ACHN (cell line): ENCODE measurements at regions not wholly inside any gene's neighbourhood (a gene's known extent, or its start where the extent isn't known, plus 50 kb on each side); places are given as distances from the start of the nearest gene placed in this dataset.
"Not testable (repeated sequence)": the region's sequence is repeated elsewhere in the genome, so short reads cannot be mapped to it uniquely, and the experiment has no call there.

Source experiments
- DNase-seq: peaks from one replicate; pipeline ENCODE4 v3.0.0-alpha.2; 2015
- in situ Hi-C: cut with HindIII; loops from 2 replicates; pipeline ENCODE4 v1.10.0; 2017; ENCODE audit warnings: low sequenced_read_pairs, low pct_ligation_motif_present, low pct_unique_long_range_greater_than_20kb

DNA sequence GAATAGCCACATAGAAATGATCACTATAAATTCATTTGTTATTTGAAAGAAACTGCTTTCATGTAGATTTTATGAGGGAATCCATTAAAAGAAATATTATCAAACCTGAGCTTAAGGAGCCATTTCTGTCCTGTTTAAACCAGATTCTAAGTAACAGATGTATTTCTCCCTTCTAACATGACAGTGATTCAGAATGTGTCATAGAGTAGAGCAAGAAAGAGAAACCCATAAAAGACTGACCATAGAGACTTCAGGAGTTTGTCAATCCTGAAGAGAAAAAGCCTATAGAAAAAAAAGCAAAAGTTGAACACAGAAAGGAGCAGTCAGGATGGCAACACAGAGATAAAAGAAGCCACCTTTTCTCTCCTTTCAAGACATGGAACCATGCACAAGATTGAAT, 390.6 kb downstream of the PRIM2 start:
- in situ Hi-C loops, DNase-seq: not testable (repeated sequence)

DNA sequence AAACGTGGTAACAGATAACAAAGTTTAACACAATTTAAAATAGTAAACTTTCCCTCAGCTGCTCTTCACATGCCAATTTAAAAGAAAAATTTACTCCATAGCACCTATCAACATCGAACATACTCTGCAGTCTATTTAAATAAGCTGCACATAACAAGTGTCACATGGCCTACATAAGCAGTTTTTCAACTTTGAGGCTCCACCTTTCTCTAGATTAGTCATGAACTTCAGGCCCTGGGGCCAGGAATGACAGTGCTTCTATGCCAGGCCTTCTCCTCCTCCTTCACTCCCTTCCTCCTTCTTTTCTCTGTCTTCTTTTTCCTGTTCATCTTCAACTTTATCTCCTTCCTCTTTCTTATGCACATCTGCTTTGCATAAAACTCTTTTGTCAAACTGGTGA, 405.1 kb downstream of the PRIM2 start:
- in situ Hi-C loops, result not testable (repeated sequence)
- DNase-seq, result peak; percentile 0

DNA sequence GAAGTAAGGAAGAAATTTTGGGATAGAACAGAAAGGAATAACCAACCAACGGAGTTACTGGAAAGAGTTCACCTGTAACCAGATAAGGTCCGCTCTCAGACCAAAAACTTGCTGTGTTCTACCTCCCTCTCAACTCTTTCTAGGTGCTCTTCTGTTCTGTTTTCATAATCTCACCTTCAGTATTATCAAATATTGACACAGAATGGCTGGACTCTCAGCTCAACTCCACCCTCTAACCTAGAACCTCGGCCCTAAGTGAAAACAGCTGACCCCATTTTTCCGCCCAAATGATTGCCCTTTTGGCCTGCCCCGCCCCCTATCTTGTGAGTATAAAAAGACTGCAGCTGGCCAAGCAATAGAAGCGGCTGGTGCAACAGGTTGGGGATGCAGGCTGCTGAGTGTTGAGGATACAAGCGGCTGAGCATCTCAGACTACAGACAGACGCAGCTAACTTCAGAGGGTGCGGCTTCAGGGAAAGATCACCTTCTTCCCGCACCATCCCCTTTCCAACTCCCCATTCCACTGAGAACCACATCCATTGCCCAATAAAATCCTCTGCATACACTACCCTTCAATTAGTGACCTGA, 406.5 kb downstream of the PRIM2 start:
- in situ Hi-C loops, DNase-seq: not testable (repeated sequence)

DNA sequence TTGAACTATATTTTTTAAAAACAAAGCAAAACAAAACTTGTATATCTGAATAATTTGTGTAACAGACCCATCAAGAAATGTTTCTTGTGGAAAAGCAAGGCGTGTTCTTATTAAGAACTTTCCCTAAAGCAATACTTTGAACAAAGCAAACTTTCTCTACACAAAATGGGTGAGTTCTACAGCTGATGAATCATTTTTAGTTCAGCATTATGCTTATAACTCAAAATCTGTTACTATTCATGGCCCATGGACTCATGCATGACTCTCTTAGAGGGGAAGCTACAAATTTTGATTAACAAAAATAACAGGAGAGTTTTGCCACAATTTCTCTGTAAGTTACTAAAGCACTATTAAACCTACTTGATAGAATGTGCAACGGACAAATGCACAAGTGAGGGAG, 412.0 kb downstream of the PRIM2 start:
- DNase-seq, in situ Hi-C loops: not testable (repeated sequence)

DNA sequence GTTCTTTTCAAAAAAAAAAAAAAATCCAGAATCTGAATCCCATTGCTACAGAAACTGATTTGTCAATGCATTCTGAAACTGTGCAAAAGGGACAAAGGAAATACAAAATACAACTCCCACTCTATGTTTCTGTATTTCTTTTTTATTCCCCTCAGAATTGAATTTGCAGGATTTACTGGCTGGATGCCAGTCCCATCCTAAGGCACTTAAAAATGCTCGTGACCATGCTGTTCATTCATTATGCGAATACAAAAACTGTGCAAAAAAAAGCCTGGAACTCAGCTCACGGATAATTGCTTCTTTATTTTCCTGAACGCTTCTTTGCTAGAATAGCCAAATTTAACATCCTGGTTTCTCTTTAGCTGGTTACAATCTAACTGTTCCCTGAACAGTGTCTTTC, 413.3 kb downstream of the PRIM2 start:
- DNase-seq, in situ Hi-C loops: not testable (repeated sequence)

DNA sequence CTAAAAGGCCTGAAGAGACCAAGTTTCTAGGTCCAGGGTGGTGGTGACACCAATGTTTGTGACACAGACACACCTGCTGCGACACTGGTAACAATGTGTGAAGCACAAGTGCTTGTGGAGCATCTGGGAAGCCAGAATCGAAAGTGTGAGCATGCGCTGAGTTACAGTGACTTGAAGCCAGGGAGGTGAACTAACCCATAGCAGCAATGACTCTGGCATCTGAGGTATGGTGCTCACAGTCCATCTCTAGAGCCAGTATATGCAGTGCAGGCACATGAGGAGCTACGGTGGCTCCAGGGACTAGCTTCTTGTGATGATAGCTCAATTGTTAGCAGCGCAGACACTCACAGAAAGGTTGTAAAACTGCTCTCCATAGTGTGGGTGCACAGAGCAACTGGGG, 430.3 kb downstream of the PRIM2 start:
- DNase-seq, in situ Hi-C loops: not testable (repeated sequence)

DNA sequence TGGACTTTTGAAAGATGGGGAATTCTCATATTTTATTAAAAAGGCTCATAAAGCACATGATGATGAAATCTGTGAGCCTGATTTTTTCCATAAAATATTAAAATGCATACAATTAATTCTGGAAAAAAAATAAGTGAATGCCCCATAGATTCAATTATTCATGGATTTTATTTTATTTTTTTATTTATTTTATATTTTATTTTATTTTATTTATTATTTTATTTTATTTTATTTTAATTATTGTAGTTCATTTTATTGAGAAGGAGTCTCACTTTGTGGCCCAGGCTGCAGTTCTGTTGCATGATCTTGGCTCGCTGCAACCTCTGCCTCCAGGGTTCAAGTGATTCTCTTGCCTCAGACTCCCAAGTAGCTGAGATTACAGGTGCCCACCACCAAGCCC, 442.4 kb downstream of the PRIM2 start:
- in situ Hi-C loops, DNase-seq: not testable (repeated sequence)

DNA sequence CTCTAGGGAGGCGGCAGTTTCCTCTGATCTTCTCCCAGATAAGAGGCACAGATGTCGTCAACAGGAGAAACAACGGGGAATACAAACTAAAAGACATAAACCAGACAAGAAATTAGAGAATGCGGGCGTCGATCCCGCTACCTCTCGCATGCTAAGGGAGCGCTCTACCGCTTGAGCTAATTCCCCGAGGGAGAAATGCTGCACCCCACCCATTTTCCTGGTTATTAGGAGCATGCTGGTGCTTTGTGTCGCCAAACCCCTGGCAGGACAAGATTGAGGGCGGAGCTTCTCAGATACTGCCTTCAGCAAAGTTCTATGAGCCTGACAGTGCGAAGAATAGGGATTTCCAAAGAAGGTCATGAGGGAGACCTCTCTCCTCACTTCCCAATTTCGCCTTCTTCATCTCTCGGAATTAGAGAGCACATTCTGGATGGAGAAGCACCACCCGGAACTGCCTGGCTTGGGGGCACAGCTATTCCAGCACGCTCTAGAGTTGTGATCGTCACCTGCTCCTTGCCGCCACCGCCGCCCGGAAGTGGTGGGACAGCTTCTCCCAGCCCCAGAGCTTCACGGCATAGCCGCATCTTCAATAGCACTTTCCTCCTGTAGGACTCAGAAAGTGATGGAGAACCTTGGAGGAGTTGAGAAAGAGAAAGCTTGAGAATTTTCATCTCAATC, 475.4 kb downstream of the PRIM2 start:
- in situ Hi-C loops, DNase-seq: not testable (repeated sequence)

DNA sequence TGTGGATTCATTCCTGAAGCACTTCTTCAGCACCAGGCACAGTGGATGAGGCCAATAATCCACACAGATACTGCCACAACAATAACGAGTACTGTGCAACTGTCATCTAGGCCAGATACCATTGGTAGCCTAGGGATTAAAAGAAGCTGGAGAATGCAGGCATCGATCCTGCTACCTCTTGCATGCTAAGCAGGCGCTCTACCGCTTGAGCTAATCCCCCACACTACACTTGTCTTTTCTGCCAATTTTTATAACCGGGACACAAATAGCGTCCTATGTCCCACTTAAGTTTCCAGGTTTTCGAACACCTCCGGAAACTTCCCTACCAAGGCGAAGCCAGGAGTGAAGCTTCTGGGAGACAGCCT, 475.9 kb downstream of the PRIM2 start:
- DNase-seq, in situ Hi-C loops: not testable (repeated sequence)

DNA sequence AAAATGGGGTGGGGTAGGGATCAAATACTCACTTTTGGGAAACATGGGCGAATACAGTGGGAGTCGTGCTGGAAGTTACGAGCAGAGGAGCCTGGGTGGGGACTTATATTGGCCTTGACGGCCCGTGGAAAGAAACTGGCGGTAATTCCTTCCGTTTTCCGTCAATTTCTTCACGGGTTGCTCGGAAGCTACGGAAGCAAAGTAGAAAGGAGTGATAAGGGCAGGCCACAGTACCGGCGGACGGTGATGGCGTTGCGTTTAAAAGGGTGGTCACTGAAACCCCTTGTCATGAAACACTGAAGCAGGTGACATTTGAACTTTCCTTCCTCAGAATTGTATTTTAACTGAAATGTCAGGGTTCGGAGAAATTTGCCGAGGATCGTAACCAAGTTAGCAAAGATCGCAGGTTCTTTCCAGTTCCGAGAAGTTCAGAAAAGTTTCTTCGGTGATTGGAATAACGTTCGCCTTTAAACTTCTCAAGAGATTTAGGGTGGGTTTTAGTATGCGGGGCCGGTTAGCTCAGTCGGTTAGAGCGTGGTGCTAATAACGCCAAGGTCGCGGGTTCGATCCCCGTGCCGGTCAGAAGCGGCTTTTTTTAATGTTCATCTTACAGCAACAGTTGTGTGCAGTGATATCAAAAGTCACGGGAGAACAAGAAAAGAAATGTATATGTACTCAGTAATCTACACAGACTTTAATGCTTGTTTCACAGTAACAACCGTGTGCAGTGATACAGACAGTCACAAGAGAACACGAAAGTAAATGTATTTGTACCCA, 482.5 kb downstream of the PRIM2 start:
- in situ Hi-C loops, DNase-seq: not testable (repeated sequence)

DNA sequence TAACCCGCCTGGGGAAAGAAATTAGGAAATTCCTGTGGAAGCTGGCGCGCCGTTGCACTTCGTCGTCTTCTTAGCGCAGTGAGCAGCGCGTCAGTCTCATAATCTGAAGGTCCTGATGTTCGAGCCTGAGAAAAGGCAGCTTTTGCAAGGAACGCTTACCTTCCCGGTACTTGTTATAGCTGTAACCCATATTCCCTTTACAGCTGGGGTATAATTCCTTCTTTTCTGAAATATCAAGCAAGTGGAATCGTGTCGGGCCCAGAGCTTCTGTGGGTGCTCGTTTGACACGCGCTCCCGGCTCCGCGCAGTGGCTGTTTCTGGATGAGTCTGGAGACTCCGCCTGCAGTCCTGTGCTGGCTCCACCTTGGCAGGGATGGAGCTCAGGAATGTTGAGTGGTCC, 491.2 kb downstream of the PRIM2 start:
- in situ Hi-C loops, DNase-seq: not testable (repeated sequence)

DNA sequence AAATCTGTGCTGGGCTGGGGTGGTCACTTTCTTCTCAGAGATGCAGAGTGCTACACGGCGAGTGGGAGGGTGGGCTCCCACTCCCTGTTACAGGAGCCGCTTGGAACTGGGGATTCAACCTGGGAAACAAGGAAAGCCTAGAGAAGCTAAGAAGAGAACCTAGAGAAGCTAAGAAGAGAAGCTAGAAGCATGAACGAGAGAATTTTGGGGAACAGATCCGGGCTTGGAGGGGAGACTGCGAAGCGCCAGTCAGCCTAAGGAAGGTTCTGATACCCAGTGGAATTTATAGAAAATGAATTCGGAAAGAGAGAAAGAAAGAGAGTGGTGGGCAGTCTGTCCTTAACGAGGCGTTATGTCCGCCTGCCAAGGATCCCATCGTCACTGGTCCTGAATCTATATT, 492.0 kb downstream of the PRIM2 start:
- DNase-seq, in situ Hi-C loops: not testable (repeated sequence)

DNA sequence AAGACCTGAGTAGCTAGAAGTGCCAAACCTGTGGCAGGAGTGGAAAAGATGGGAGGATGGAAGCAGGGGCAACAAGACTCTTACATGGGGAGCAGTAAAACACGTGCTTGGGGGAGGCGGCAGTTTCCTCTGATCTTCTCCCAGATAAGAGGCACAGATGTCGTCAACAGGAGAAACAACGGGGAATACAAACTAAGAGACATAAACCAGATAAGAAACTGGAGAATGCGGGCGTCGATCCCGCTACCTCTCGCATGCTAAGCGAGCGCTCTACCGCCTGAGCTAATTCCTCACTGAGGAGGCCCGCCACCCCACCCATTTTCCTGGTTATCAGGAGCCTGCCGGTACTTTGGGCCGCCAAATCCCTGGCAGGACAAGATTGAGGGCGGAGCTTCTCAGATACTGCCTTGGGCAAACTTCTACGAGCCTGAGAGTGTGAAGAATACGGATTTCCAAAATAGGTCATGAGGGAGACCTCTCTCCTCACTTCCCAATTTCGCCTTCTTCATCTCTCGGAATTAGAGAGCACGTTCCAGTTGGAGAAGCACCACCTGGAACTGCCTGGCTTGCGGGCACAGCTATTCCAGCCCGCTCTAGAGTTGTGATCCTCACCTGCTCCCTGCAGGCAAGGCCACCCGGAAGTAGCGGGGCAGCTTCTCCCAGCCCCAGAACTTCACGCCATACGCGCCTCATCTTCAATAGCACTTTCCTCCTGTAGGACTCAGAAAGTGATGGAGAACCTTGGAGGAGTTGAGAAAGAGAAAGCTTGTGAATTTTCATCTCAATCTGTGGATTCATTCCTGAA, 496.0 kb downstream of the PRIM2 start:
- DNase-seq, in situ Hi-C loops: not testable (repeated sequence)

DNA sequence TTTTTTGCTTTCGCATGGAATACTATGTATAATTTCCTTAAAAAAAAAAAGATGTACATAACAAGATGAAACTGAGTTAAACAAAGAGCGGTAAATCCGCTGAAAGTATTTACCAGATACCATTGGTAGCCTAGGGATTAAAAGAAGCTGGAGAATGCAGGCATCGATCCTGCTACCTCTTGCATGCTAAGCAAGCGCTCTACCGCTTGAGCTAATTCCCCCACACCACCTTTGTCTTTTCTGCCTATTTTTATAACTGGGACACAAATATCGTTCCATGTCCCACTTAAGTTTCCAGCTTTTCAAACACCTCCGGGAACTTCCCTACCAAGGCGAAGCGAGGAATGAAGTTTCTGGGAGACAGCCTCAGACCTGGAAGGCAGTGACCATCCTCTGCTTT, 498.4 kb downstream of the PRIM2 start:
- DNase-seq, in situ Hi-C loops: not testable (repeated sequence)

DNA sequence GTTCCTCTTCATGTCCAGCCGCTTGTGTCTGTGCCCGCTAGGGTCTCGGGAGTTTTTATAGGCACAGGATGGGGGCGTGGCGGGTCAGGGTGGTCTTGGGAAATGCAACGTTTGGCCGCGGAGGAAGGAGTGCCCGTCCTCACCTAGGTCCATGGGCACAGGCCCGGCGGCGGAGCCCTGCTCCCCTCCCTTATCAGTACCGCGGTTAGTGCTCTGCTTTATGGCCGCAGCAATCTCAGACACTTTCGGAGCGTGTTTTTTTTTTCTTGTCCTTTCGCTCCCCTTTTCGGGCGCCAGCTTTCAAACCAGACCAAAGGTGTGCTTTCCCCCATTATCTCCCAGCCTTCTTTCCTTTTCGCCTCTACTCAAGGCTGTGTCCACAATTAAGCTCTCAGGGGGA, 503.9 kb downstream of the PRIM2 start:
- DNase-seq, in situ Hi-C loops: not testable (repeated sequence)

DNA sequence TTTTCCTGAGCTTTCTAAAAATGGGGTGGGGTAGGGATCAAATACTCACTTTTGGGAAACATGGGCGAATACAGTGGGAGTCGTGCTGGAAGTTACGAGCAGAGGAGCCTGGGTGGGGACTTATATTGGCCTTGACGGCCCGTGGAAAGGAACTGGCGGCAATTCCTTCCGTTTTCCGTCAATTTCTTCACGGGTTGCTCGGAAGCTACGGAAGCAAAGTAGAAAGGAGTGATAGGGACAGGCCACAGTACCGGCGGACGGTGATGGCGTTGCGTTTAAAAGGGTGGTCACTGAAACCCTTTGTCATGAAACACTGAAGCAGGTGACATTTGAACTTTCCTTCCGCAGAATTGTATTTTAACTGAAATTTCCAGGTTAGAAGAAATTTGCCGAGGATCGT, 505.0 kb downstream of the PRIM2 start:
- in situ Hi-C loops, DNase-seq: not testable (repeated sequence)

DNA sequence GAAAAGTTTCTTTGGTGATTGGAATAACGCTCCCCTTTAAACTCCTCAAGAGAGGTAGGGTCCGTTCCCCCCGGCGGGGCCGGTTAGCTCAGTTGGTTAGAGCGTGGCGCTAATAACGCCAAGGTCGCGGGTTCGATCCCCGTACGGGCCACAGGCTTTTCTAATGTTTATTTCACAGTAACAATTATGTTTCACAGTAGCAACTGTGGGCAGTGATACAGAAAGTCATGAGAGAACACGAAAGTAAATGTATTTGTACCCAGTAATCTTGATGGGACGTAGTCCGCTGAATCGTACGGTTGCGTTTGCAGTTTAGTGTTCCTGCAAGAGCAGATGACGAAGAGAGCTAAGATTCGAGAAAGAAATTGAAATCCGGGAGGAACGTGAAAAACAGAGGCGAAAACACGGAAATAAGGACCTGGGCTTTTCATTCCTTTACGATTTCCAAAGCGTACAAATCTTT, 505.5 kb downstream of the PRIM2 start:
- in situ Hi-C loops, result no loop called here
- no peak for DNase-seq

DNA sequence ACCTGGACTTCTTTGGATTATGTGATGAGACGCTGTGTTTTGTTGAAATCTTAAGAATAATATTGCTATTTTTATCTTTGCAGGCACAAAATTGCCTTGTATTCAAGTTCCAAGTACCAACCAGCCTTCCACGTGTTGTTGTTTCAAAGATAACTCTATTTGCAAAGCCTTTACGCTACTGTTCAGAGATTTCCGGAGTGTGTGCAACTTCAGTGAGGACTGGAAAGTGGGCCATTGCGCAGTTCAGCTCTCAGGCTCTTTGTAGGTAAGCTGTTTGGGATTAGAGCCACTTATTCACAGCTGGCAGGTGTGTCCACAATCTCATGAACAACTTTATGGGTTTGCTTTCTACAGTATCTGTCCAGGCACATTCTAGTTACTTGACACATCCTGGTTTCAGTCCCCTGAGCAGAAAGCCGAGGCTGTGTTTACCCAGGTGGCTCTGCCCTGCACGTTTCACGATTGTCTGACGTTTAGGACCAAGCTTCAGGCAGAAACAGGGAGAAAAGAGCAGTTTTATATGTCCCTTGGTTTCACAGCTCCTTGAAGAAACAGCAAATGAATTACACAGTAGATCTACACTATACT, 520.3 kb downstream of the PRIM2 start:
- in situ Hi-C loops, DNase-seq: not testable (repeated sequence)
